ENCODE measurements at regions not wholly inside any gene's neighbourhood (a gene's known extent, or its start where the extent isn't known, plus 50 kb on each side); places are given as distances from the start of the nearest gene placed in this dataset.
"Not testable (repeated sequence)": the region's sequence is repeated elsewhere in the genome, so short reads cannot be mapped to it uniquely, and the experiment has no call there.

DNA sequence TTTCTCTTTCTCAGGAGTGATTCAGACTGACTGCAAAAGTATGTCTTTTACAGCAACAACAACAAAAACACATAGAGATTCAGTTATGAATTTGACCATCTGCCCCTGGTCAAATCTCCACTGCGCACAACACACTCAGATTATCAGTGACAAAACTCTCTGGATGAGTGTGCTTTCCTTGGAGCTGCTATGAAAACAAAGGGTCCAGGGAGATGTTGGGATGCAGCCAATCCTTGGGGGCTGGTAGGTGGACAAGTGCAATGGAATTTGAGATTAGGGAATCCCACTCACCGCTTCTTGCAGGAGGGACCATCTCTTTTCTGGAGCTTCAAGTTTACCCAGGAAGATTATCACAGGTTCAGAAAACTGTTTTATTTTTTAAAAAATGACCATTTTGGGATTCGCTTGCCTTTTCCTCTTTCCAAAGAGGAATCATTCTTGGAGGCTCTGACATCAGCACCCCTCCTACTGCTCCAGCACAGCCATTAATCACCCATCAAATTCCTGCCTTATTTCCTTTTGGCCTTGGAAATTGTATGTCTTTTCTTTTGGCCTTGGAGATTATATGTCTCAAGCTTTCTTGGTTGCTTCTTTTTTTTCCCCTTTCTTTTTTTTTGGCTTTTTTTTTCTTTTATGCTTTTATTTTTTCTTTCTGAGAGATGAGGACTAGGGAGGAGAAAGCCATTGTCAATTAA, 311.8 kb downstream of the TSHZ3 start:
- no peak for DNase-seq (ENCODE audit: low read depth)

DNA sequence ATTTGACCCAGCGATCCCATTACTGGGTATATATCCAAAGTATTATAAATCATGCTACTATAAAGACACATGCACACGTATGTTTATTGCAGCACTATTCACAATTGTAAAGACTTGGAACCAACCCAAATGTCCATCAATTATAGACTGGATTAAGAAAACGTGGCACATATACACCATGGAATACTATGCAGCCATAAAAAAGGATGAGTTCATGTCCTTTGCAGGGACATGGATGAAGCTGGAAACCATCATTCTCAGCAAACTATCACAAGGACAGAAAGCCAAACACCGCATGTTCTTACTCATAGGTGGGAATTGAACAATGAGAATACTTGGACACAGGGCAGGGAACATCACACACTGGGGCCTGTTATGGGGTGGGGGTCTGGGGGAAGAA, 317.8 kb downstream of the TSHZ3 start:
- DNase-seq (ENCODE audit: low read depth): not testable (repeated sequence)

DNA sequence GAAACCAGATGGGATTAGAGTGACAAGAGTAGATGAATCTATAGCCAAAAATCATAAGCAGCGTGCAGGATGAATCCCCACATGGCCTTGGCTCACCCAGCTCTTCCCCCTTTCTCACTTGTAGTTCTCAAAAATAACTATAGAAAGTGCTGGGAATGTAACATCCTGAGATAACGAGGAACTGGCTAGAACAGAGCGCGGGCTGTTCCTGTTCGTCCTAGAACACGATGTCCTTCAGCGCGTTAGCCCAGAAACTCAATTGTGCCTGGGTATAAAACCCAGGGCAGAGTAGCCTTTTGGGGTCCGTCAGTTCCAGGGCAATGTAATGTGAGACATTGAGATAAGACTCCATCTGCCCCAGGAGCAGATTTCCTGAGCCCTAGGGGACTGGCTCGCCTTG, 326.2 kb downstream of the TSHZ3 start:
- DNase-seq (ENCODE audit: low read depth): no peak

DNA sequence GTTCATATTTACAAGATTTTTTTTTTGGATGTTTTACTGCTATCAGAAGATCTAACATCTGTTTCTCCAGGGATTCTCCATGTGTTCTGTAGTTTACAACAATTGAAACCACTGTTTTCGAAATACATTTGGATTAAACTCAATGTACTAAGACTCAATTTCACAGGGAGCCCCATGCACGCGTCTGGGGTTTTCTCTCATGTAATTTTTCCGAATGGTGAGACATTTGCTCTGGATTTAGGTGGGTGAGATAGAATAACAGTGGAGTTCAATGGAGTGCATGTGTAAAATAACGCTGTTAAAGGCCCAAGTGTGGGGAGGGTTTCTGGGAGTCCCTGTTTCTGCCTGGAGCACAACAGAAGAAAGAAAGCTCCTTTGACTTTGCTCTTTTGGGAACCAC, 330.3 kb downstream of the TSHZ3 start:
- DNase-seq (ENCODE audit: low read depth): no peak

DNA sequence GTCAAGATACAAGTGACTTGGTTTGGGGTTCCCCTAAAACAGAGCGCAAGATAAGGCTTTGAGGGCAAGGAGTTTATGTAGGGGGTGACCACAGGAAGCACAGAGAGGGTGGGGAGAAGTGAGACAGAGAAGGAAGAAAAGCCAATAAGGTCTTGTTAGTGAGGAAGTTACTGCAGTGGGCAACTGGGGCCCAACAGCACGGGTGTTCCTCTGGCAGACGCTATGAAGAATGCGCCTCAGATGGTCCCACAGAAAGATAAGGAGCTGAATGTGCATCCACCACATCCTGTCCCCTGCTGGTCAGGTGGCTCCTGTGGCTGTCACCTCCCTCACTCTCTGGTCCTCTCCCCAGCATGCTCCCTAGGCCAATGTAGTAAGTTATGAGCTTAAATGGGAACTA, 333.5 kb downstream of the TSHZ3 start:
- DNase-seq (ENCODE audit: low read depth): no peak

DNA sequence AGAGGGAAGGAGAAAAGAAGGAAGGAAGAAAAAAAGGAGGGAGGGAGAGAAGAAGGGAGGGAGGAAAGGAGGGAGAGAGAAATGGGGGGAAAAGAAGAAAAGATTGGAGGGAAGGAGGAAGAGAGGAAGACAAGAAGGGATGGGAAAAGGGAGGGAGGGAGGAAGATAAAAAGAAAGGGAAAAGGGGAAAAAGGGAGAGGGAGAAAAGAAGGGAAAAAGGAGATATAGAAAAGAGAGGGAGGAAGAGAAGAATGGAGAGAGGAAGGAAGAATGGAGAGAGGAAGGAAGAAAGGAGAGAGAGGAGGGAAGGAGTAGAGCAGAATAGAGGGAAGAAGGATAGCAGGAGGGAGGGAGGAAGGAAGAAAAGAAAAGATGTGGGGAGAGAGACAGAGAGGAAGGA, 334.6 kb downstream of the TSHZ3 start:
- no peak for DNase-seq (ENCODE audit: low read depth)

DNA sequence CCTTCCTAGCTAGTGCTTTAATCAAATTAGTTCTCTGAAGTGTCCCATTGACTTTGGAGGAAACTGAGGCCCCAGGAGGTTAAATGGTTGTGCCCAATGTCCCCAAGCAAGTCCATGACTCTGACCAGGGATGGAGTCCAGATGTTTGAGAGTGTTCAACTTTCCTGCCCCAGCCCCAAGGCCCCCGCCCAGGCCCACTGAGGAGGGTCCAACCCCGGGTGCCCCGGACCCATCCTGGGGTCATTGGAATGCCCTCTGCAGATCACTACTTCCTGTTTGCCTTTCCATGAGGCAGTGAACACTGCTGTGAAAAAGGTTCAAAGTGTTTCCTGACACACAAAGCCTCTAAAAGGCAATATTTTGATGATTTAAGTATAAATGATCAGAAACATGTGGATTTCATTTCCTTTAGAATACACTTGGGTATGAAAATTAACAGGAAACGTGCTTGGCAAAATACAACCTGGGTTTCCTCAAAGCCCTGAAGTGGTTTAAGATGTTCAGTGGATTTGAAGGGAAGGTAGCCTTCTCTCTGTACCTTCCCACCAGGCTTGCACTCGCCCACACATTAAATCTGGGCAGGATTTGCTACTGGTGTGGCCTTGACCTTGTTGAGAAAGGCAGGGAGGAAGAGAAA, 335.7 kb downstream of the TSHZ3 start:
- DNase-seq (ENCODE audit: low read depth): no peak

DNA sequence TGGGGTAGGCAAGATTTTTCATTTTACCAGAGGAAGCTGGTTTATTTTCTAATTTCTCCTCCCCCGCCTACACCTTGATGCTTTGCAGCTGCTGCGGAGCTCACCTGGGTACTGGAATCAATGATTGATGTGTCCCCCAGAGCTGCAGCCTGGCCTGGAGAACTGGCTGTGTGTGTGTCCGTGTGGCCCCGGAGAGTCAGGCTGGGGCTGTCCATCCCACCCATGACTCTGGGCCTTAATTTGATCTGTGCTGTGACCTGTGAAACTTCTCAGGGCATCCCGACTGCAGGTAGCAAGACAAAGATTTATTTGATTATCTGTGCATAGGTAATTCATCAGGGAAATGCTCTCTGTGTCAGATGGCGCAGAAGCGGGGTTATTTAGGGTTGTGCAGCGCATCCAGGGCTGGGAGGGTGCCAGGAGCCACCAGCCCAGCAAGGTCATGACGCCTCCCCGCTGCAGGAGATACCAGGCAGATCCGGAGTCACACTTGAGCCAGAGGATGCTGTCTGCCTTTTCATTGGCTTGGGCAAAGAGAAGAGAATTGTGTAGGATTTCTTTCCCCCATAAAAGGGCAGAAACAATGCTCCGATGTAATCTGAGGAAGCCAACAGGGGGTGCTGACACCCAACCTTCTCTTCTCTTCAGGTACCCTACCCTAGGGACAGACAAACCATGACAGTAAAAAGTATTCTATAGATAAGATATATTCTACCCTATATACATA, 346.6 kb downstream of the TSHZ3 start:
- no peak for DNase-seq (ENCODE audit: low read depth)

DNA sequence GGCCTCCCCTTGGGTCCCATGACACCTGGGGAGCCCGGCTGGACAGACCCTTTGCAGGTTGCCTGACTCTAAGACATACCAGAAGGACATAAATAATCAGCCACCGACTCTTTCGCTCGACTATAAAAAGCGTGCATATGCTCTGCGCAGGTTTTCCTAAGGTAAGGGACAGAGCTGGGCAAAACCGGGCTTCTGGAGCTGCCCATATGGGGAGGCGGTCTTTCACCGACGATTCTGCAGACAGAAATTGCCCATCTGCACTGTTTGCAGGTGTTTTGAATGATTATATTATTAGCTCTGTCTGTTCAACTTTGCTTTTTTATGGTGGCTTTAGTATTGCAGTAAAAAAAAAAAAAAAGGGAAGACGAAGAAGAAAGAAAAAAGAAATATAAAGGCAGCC, 347.2 kb downstream of the TSHZ3 start:
- no peak for DNase-seq (ENCODE audit: low read depth)

DNA sequence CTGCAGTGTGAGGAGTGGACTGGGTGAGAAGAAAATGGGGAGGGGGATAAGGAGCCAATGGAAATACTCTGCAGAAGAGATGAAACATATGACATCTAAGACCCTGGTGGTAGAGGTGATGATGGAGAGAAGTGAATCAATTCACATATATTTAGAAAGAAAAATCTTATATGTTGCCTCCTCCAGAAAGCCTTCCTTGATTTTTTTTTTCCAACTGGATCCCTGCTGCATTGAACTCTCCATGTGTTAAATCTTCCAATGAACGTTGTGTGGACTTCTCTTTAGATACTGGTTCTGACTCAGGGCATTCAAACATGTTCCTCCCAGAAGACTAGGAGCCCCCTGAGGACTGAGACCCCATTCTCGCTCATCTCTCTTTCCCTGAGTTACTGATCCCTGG, 348.3 kb downstream of the TSHZ3 start:
- DNase-seq (ENCODE audit: low read depth): no peak

DNA sequence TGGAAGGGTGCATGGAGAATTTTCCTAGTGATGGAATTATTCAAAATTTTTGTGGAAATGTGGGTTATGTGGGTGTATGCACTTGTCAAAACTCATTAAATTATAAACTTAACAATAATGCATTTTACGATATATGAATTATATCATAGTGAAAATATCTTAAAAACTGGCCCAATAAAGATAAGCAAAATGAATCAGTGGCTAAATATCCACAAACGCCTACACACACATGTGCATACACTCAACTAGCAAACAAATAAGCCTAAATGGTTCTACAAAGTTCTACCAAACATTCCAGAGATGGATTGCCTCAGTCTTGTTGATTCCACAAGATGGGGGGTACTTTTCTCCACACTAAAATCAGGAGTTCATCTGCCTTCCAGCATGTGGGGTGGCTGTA, 349.5 kb downstream of the TSHZ3 start:
- no peak for DNase-seq (ENCODE audit: low read depth)

DNA sequence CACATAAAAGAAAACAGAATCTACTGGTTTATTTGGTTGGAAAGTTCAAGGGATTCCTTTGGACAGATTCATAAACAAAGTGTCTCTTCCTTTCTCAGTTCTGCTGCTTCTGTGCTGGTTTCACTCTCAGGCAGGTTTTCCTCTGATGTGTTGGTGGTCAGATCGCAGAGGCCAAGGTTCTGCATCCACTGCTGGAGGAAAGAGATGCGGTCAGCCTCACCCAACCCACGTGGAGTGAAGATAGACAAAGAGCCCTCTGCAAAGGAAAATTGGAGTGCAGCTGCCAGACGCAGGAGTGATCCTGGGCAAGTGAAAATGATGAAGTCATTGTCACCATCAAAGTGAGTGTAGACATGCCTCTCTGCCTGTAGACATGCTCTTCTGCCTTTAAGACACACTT, 352.0 kb downstream of the TSHZ3 start:
- no peak for DNase-seq (ENCODE audit: low read depth)

DNA sequence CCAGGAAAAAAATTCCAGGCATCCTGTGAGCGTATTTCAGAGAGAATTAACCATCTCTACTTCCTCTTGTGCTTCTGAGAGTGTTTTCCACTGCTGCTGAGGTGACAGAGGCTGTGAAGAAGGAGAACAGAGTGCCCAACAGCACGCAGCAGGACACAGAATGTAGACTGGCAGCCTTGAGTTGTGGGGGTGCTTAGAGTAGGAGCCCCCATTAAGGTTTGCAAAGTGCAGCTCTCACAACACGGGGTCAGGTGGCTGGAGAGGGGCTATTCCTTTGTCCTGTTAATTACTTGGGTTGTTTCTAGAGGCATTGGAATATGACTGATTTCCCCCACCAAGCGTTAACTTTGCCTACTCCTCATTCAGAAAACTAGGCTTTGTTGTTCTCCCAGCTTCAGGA, 370.6 kb downstream of the TSHZ3 start:
- DNase-seq (ENCODE audit: low read depth): no peak

DNA sequence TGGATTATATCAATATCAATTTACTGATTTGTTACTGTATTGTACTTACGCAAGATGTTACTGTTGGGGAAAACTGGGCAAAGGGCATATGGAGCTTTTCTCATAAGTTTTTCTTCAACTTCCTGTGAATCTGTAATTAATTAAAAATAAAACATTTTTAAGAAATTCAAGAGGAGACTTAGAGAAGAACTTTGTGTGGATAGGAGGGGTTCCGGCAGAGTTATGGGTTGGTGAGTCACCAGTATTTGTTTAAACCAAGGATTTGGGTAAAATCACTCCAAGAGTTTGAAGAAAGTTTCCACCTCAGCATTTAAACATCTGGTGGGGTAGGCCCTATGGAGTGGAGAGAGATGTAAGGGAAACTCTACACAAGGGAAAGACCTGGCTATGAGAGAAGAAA, 379.6 kb downstream of the TSHZ3 start:
- DNase-seq (ENCODE audit: low read depth): no peak

DNA sequence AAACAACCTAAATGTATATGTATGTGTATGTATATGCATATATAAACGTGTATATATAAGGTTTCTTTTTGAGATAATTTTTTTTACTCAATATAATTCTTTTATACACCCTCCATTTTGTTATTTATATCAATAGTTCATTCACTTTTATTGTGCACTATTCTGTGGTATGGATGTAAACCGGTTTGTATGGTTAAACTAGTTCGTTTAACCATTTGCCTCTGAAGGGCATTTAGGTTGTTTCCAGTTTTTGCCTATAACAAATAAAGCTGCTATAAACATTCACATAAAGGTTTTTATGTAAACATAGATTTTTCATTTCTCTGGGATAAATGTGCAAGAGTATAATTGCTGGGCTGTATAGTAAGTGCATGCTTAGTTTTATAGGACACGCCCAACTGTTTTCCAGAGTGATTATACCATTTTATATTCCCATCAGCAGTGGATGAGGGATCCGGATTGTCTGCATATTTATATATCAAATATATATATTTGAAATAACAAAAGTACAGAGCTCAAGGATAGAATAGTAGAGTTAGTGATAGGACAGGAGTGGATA, 380.3 kb downstream of the TSHZ3 start:
- no peak for DNase-seq (ENCODE audit: low read depth)

DNA sequence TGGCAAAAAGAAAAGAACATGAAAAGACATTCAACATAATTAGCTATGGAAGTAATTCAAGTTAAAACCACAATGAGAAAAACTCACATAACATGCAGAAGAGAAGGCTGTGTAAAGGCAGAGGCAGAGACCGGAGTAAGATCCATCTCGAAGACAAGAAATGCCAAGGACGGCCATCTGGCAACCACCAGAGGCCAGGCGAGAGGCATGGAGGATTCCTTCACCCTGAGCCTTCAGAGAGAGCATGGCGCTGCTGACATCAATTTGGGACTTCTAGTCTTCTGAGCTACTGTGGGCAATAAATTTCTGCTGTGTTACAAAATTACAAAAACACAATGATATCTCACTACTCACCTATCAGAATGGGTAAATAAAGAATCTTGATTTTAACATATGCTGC, 381.0 kb downstream of the TSHZ3 start:
- DNase-seq (ENCODE audit: low read depth): no peak

DNA sequence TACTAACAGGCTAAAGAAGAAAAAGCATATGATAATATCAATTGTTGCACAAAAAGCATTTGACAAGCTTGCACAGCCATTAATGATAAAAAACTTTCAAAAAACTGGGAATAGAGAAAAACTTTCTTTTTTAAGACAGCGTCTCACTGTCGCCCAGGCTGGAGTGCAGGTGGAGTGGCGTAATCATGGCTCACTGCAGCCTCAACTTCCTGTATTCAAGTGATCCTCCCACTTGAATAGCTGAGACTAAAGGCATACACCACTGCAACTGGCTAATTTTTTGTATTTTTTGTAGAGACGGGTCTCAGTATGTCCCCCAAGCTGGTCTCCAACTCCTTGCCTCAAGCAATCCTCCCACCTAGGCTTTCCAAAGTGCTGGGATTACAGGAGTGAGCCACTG, 382.8 kb downstream of the TSHZ3 start:
- no peak for DNase-seq (ENCODE audit: low read depth)

DNA sequence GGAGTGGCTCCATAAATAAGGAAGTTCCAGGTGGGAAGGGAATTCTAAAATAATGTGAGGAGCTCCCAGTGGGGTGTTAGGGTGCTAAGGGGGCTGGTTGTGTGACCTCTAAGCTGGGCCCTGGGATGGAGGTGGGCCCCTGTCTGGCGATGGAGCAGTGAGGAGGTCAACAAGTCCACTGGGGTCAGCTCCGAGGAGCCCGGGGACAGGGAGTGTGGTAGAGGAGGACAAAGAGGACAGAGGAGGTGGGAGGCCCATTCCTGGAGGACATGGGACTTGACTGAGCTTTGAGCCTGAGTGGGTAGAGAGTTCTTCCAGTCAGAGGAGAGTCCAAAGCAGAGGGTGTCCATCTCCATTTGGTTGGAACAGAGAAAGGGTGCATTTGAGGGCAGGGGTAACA, 390.2 kb downstream of the TSHZ3 start:
- no peak for DNase-seq (ENCODE audit: low read depth)

DNA sequence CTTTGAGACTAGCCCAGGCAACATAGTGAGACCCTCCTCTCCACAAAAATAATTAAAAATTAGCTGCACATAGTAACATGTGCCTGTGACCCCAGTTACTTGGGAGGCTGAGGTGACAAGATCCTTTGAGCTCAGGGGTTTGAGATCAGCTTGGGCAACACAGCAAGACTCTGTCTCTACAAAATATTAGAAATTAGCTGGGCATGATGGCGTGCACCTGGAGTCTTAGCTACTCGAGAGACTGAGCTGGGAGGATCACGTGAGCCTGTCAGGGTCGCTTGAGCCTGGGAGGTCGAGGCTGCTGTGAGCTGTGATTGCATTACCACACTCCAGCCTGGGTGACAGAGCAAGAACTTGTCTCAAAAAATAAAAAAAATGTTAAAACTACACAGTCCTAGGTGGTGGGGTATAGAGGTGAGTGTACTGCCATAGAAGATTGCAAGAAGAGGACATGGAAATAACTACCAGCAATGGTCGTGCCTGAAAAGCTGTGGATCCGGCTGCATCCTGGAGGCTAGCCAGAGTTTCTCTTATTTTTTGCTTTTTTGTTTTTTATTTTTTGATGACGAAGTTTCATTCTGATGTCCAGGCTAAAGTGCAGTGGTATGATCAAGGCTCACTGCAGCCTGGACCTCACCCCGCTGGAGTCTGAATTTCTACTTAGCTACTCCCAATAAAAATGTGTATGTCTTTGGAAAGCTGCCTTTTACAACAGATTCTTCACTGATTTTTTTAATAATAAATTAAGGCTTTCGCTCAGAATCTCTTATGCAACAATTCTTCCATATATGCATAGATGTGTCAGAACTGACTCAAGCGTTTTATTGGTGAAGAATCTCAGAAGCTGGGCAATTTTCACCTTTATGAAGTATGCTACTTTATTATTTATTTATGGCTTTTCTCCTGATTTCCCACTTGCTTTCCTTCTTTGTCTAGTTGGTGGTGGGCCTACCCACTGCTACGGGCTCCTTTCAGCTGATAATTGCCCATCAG, 393.8 kb downstream of the TSHZ3 start:
- DNase-seq (ENCODE audit: low read depth): no peak

DNA sequence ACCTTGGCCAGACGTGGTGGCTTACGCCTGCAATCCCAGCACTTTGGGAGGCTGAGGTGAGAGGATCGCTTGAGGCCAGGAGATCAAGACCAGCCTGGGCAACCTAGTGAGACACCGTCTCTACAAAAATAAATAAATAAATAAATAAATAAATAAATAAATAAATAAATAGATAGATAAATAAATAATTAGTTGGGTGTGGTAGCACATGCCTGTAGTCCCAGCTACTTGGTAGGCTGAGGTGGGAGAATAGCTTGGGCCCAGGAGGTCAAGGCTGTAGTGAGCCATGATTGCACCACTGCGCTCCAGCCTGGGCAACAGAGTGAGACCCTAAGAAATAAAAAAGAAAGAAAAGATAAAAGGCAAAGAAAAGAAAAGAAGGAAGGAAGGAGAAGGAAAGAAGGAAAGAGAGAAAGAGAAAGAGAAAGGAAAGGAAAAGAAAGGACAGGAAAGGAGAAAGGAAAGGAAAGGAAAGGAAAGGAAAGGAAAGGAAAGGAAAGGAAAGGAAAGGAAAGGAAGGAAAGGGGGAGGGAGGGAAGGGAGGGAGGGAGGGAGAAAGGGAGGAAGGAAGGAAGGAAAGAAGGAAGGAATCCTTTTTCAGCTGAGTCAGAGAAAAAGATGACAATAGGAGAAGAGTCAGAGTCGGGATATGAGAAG, 404.8 kb downstream of the TSHZ3 start:
- not testable (repeated sequence) for DNase-seq (ENCODE audit: low read depth)

DNA sequence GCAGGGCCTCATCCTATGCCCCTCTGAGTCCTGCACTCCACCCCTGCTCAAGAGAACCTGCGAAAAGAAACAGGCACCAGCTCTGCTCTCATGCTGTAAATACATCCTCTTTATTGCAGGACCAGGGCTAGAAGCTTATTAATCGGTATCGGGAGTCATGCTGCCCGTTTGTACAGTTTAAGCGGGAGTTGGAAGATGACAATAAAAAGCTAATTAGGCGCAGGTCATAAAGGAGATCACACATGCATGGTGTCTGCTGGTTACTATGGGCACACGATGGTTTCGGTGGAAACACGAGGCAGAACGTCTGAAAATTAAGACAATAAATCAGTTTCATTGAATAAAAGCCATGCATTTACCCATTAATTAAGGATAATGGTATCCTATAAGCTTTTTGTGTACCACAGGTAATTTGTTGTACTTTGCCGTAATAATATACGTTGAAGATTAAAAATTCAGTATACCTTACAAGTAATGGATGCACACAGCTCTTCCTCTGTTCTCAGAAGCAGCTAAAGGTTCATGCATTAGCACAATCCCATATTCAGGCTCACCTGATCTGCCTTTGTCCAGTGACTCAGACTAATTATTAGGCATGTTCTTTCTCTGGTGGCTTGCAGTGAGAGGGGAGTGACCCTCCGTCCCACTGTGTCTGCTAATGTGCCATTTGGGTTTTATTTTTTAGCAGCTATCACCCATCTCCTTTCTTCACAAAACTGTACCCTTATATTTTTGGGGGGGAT, 406.0 kb downstream of the TSHZ3 start:
- no peak for DNase-seq (ENCODE audit: low read depth)

All from amniotic epithelial cell (primary cell).